ENCODE measurements at regions not wholly inside any gene's neighbourhood (a gene's known extent, or its start where the extent isn't known, plus 50 kb on each side); places are given as distances from the start of the nearest gene placed in this dataset.

DNA sequence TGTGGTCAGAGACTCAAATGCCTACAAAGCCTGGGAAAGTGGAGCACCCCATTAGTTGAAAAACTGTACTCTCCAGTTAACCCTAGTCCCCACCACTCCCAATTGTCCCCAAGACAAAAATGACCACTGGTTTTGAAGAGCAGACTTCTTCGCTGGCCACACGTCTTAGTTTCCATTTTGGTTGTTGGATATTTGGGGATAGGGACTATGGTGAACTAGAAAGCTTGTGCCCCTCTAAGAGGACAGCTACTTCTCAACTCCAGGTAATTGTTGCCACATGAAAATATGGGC, 109.4 kb upstream of the SPRY4 start:
- no peak for DNase-seq (ENCODE audit: low read depth in 2 of 2)

- no peak for DNase-seq (ENCODE audit: low read depth in 2 of 2)
Observed at GRCh38 chr5:142433526-142434321, 108.9 kb upstream of the SPRY4 start.

DNA sequence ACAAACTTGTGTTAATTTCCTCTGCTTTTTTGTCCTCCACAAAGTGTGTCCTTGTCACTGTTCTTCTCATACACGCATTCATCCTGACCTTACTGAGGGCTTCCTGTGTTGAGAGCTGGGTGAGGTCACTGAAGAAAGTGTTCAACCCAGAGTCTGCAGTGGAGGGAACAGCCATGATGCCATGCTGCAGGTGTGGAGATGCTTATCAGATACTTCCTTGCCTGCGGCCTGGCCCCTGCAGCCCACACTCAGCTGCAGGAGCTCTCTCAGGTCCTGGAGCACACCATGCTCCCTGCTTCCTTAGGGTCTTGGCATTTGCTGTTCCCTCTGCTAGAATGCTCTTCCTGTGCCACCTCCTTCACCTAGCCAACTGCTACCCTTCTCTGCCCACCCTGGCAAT, 108.1 kb upstream of the SPRY4 start:
- DNase-seq (ENCODE audit: low read depth in 2 of 2): peak in 1 of 2 donors; percentile 20

GRCh38 chr5:142432369-142432863, 107.6 kb upstream of the SPRY4 start:
- DNase-seq (ENCODE audit: low read depth in 2 of 2): no peak

DNA sequence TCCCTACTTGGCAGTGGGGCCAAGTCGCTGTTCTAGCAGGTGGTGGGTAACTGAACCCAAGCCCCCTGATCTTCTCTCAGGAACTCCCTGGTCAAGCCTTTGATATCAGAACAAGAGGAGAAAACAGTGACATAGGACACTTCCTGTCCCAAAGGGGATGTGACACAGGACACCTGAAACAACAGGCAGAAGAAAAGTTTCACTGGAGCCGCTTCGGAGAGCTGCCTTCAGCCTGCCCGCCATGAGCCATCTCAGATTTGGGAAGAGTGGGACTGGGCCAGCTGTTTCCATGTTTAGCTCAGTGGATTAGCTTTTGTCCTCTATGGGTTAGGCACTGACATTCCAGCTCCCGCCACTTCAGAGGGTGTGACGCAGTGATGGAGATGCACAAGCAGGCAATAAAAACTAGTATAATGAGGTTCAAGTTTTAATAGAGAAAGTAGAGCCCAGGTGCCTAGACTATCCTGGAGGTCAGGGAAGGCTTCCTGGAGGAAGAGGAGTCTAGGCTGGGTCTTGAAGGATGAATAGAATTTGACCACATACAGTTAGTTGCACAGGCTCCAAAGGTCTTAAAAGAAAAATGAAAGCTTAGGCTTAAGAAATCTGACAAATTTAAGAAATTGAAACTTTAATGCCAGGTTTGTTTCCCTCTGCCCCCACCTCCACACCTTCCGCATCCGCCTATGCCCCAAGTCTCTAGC, 104.1 kb upstream of the SPRY4 start:
- no peak for DNase-seq (ENCODE audit: low read depth in 2 of 2)

DNA sequence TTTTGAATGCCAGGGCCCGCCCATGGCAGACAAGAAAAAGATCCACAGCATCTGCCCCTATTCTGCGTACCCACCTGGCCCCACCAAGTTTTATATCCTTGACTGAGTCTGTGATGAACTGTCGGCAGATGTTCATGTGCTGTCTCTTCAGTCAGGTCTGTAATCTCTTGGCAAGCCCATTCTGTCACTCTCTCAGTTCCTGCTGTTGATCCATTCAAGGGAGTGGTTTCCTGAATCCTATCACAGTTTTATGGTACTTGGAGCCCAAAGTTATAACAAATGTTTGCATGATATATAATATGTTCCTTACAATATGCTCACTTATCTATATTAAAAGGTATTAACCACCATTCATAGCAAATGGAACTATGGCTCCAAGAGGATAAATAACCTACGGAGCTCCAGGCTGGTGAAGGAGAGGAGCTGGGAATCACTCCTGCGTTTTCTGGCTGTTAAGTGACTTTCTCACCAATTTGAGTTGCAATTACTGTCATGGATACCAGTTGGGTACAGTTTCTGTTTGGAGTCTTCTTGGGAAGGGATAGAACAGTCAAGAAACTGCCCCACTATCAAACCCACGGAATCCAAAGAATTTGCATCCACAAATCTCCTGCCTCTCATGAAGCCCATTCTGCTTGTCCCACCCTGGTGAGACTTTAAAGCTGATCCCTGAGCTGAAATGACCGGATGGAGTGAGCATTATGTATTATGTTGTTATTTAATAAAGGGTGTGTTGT, 103.4 kb upstream of the SPRY4 start:
- no peak for DNase-seq (ENCODE audit: low read depth in 2 of 2)

DNA sequence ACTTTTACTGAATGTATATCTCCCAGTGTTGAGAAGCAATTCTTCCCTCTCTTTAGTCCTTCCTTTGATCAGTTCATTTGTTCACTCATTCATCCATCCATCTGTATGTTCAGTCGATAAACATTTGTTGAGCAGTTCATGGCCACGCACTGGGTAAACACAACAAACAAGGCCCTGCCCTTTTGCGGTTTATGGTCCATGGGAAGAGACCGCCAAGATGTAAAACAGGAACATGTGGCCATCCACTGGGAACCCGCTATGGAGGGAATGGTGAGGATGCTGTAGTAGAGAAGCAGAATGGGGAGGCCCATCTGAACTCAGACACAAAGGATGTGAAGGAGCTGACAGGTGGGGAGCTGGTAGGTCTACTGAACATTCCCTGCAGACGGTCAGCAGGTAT, 102.7 kb upstream of the SPRY4 start:
- no peak for DNase-seq (ENCODE audit: low read depth in 2 of 2)

GRCh38 chr5:142427015-142427364, 102.2 kb upstream of the SPRY4 start:
- no peak for DNase-seq (ENCODE audit: low read depth in 2 of 2)

DNA sequence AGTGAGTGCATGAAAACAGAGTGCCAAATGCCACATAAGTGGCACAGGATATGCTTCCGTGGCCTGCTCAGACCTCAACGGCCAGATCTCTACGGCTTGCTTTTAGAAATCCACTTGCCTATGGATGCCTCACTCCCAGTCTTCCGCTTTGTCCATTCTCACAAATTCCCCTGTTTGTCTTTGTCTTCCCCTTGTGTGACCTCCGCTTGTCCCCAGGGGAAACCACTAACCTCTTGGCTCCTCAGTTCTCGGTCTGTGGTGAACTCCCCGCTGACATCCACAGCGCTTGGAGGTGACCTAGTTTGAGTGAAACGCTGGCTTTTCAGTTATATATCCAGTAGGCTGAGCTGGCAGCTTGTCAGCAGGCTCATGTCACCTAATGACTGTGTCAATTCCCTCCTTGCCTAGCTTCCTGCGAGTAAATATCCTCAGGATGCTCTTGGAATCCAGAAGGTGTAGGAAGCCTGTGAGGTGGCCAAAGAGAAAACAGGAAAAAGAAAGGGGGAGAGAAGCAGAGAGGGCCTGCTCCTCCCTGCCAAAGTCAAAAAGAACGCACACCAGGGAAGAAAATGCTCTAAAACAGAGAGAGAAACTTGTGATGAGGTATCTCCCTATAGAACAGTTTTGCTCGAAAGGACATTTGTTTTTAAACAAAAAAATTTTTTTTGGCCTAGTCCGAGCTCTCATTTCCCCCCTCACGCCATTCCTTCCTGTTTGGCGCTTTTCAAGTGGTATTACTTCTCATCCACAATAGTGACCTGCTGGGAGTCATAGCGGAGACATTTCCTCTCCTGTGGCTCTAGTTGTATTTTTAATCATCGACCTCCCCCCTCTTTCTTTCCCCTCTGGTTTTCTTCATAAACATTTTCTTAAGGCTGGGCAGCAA, 101.6 kb upstream of the SPRY4 start:
- peak in 1 of 2 donors; percentile 18 for DNase-seq (ENCODE audit: low read depth in 2 of 2)

- DNase-seq (ENCODE audit: low read depth in 2 of 2): no peak
Observed at GRCh38 chr5:142425286-142426065, 100.7 kb upstream of the SPRY4 start.

DNA sequence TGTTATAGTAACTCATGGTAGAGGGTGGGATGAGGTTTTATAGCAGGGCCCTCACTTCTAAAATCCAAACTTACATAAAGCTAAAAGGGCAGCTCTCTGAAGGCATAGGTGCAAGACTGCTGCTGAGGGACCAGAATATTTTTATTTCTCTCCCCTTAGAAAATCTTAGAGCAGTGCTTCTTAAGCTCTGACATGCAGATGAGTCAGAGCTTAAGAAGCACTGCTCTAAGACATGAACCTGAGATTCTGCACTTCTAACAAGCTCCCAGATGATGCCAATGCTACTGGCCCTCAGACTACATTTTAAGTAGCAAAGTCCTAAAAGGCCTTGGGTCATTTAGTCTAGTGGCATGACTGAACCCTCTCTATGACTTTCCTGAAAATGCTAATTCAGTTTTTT, 97.6 kb upstream of the SPRY4 start:
- DNase-seq (ENCODE audit: low read depth in 2 of 2): no peak

DNA sequence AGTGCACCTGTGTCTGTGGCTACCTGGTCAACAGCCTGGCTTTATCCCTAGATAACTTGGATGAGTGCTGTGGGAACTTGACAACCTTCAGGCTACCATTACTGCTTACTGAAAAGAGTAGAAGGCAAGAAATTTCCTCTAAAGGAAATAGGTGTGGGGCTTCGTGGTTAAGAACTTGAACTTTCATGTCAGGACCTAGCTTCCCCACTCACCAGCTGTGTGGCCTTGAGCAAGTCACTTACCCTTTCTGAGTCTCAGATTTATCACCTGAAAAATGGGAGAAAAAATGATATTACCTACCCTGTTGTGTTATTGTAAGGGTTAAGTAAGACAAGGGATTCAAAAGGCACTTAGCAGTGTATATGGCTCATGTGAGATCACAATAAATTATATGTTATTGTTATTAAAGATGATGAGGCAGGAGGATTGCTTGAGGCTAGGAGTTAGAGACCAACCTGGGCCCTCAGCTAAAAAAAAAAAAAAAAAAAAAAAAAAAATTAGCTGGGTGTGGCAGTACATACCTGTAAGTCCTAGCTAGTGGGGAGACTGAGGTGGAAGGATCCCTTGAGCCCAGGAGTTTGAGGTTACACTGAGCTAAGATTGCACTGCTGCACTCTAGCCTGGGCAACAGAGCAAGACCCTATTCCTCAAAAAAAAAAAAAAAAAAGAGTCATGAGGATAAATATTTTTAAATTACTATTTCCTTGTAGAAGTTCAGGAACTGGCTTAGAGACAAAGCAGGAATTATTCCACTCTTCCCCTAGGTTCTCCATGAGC, 97.0 kb upstream of the SPRY4 start:
- no peak for DNase-seq (ENCODE audit: low read depth in 2 of 2)

GRCh38 chr5:142421228-142421617, 96.4 kb upstream of the SPRY4 start:
- no peak for DNase-seq (ENCODE audit: low read depth in 2 of 2)

- DNase-seq (ENCODE audit: low read depth in 2 of 2): no peak
Observed at GRCh38 chr5:142420561-142421227, 95.9 kb upstream of the SPRY4 start.

GRCh38 chr5:142412581-142412980, 87.8 kb upstream of the SPRY4 start:
- no peak for DNase-seq (ENCODE audit: low read depth in 2 of 2)

- DNase-seq (ENCODE audit: low read depth in 2 of 2): no peak
Observed at GRCh38 chr5:142411656-142412425, 87.0 kb upstream of the SPRY4 start.

- DNase-seq (ENCODE audit: low read depth in 2 of 2): no peak
Observed at GRCh38 chr5:142411103-142411502, 86.3 kb upstream of the SPRY4 start.

DNA sequence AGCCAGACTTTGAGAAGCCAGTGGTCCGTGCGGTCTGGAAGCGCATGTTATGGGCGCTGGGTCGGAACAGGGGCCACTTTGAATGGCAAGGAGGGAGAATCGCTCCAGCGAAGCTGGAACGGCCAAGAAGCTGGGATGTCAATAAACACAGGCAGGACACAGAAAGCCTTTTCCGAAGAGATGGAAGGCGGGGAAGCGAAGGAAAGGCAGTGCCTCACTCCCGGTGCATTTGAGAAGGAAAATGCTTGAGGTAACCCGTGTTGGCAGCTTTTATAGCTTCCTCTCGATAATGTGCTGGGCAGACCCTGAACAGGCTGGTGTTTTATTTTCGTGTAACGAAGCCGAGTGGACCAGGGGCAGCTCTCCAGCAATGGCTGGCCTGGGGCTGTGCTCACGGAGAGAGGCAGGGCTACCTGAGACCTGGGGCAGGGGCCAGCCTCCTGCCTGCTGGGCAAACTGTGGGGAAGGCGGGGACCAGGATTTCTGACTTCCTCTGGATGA, 84.2 kb upstream of the SPRY4 start:
- no peak for DNase-seq (ENCODE audit: low read depth in 2 of 2)

DNA sequence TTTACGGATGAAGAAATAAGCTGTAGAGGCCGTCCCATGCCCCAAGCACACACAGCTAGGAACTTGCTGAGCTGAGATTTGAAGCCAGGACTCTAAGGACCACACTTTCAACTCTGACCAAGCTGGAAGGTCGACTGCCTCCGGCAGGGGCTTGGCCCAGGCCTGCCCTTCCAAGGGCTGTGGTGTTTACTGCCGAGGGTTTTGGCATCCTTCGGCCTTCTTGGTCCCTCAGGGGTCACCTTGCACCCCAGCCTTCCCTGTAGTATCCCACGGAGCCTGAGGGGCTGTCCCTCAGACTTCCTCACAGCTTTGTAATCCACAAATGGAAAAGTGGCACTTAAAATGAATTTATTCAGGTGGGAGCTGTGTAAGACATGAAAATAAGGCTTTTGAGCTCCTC, 83.7 kb upstream of the SPRY4 start:
- no peak for DNase-seq (ENCODE audit: low read depth in 2 of 2)
